SK-N-SH treated with all-trans-retinoic acid at 6 μM for 48 hours (cell line): ENCODE measurements at regions not wholly inside any gene's neighbourhood (a gene's known extent, or its start where the extent isn't known, plus 50 kb on each side); places are given as distances from the start of the nearest gene placed in this dataset.

Experiments
- ATAC-seq: fragments of 200-7000 bp; cut with Tn5 transposase; 3 replicates; pipeline ENCODE4 v1.9.1; 2020; ENCODE audit warnings: mild to moderate bottlenecking, moderate library complexity
- ARNTL ChIP-seq: fragments of 450-650 bp; formaldehyde crosslinking; IDR thresholded peaks from 2 replicates; pipeline ENCODE4 v1.5.0; 2020; ENCODE audit warnings: low read depth, mild to moderate bottlenecking, moderate library complexity, borderline replicate concordance
- BACH2 ChIP-seq: fragments of 250-450 bp; sonication (Bioruptor Pico); IDR thresholded peaks from 2 replicates; pipeline ENCODE4 v1.9.0; 2021; ENCODE audit warnings: mild to moderate bottlenecking, borderline replicate concordance
- CSDC2 ChIP-seq: fragments of 250-450 bp; sonication (Bioruptor Pico); IDR thresholded peaks from 2 replicates; pipeline ENCODE4 v1.5.0; 2020; ENCODE audit warnings: mild to moderate bottlenecking, moderate library complexity
- CSRNP3 ChIP-seq: fragments of 250-450 bp; sonication (Bioruptor Pico); IDR thresholded peaks from 2 replicates; pipeline ENCODE4 v1.5.1; 2021; ENCODE audit warnings: mild to moderate bottlenecking, moderate library complexity
- ESRRG ChIP-seq: fragments of 250-450 bp; sonication (Bioruptor Pico); IDR thresholded peaks from 2 replicates; pipeline ENCODE4 v1.6.1; 2021; ENCODE audit warnings: mild to moderate bottlenecking
- ISL1 ChIP-seq: fragments of 250-450 bp; sonication (Bioruptor Pico); IDR thresholded peaks from 2 replicates; pipeline ENCODE4 v2.1.2; 2022; ENCODE audit warnings: mild to moderate bottlenecking, moderate library complexity
- OSR1 ChIP-seq: fragments of 250-450 bp; sonication (Bioruptor Pico); IDR thresholded peaks from 2 replicates; pipeline ENCODE4 v1.8.0; 2022; ENCODE audit warnings: moderate library complexity, mild to moderate bottlenecking, inconsistent platforms
- PPARA ChIP-seq: fragments of 250-450 bp; sonication (Bioruptor Pico); IDR thresholded peaks from 2 replicates; pipeline ENCODE4 v1.5.0; 2020; ENCODE audit warnings: mild to moderate bottlenecking, borderline replicate concordance
- RARB ChIP-seq: fragments of 250-450 bp; sonication (Bioruptor Pico); IDR thresholded peaks from 2 replicates; pipeline ENCODE4 v1.8.0; 2021; ENCODE audit warnings: mild to moderate bottlenecking, moderate library complexity
- SNAI2 ChIP-seq: fragments of 250-450 bp; sonication (Bioruptor Pico); IDR thresholded peaks from 2 replicates; pipeline ENCODE4 v1.5.0; 2020; ENCODE audit warnings: mild to moderate bottlenecking, moderate library complexity
- TCF4 ChIP-seq: fragments of 250-450 bp; sonication (Bioruptor Pico); IDR thresholded peaks from 2 replicates; pipeline ENCODE4 v1.8.0; 2021; ENCODE audit warnings: mild to moderate bottlenecking, moderate library complexity, borderline replicate concordance
- TOX ChIP-seq: fragments of 250-450 bp; sonication (Bioruptor Pico); IDR thresholded peaks from 2 replicates; pipeline ENCODE4 v1.8.0; 2021; ENCODE audit warnings: mild to moderate bottlenecking, moderate library complexity, borderline replicate concordance
- TSHZ2 ChIP-seq: fragments of 250-450 bp; sonication (Bioruptor Pico); IDR thresholded peaks from 2 replicates; pipeline ENCODE4 v1.5.0; 2020; ENCODE audit warnings: mild to moderate bottlenecking, moderate library complexity
- ZC3H10 ChIP-seq: fragments of 250-450 bp; sonication (Bioruptor Pico); IDR thresholded peaks from 2 replicates; pipeline ENCODE4 v1.5.1; 2021; ENCODE audit warnings: mild to moderate bottlenecking, moderate library complexity
- ZFP3 ChIP-seq: fragments of 250-450 bp; sonication (Bioruptor Pico); IDR thresholded peaks from 2 replicates; pipeline ENCODE4 v1.5.0; 2020; ENCODE audit warnings: mild to moderate bottlenecking, moderate library complexity
- ZFP30 ChIP-seq: fragments of 450-650 bp; formaldehyde crosslinking; IDR thresholded peaks from 2 replicates; pipeline ENCODE4 v1.5.0; 2022; ENCODE audit warnings: mild to moderate bottlenecking, moderate library complexity
- ZNF565 ChIP-seq: fragments of 450-650 bp; formaldehyde crosslinking; conservative IDR thresholded peaks from 2 replicates; pipeline ENCODE4 v1.5.0; 2020; ENCODE audit warnings: low read depth, mild to moderate bottlenecking, moderate library complexity
- ZNF70 ChIP-seq: fragments of 450-650 bp; formaldehyde crosslinking; IDR thresholded peaks from 2 replicates; pipeline ENCODE4 v1.5.0; 2020; ENCODE audit warnings: mild to moderate bottlenecking, moderate library complexity
- ZNF8 ChIP-seq: fragments of 450-650 bp; formaldehyde crosslinking; IDR thresholded peaks from 2 replicates; pipeline ENCODE4 v1.5.0; 2020; ENCODE audit warnings: mild to moderate bottlenecking, moderate library complexity
- TF ChIP-seq, protein P1 (sequence below): fragments of 250-450 bp; sonication (Bioruptor Pico); IDR thresholded peaks from 2 replicates; pipeline ENCODE4 v1.8.0; 2020; ENCODE audit warnings: mild to moderate bottlenecking, moderate library complexity, borderline replicate concordance
- TF ChIP-seq, protein P2 (sequence below): fragments of 250-450 bp; sonication (Bioruptor Pico); IDR thresholded peaks from 2 replicates; pipeline ENCODE4 v1.8.0; 2021; ENCODE audit warnings: low read depth, mild to moderate bottlenecking, moderate library complexity, borderline replicate concordance

DNA sequence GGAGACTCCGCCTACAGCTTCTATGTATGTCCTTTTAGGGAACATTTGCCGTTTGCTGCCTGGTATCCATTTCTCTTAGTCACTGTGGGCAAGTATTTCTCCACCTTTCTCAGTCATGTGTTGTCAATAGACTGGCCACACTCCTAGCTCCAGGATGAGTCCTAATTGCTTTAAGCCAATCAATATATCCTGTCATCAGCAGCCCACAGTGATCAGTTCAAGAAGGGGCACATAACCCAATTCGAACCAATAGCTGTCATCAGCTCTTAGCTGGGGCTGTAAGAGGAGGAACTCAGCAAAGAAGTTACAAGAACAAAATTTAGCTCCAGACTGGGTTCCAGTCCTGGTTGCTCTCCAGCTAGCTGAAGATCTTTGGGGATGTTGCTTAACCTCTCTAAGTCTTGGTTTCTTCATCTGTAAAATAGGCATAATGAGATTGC is 70.7 kb upstream of the MAN2A1 start:
- no peak for TF ChIP-seq CSRNP3 (CRISPR knock-in tag)
- no peak for TF ChIP-seq TSHZ2
- TF ChIP-seq, protein P1, sequence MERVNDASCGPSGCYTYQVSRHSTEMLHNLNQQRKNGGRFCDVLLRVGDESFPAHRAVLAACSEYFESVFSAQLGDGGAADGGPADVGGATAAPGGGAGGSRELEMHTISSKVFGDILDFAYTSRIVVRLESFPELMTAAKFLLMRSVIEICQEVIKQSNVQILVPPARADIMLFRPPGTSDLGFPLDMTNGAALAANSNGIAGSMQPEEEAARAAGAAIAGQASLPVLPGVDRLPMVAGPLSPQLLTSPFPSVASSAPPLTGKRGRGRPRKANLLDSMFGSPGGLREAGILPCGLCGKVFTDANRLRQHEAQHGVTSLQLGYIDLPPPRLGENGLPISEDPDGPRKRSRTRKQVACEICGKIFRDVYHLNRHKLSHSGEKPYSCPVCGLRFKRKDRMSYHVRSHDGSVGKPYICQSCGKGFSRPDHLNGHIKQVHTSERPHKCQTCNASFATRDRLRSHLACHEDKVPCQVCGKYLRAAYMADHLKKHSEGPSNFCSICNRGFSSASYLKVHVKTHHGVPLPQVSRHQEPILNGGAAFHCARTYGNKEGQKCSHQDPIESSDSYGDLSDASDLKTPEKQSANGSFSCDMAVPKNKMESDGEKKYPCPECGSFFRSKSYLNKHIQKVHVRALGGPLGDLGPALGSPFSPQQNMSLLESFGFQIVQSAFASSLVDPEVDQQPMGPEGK (CRISPR knock-in tag) = no peak
- TF ChIP-seq ZFP30 (CRISPR knock-in tag) = no peak
- TF ChIP-seq OSR1 (CRISPR knock-in tag) = no peak
- TF ChIP-seq TOX = no peak
- TF ChIP-seq BACH2 (CRISPR knock-in tag) = no peak
- TF ChIP-seq ZNF8 (CRISPR knock-in tag) = no peak
- TF ChIP-seq ZFP3 (CRISPR knock-in tag) = no peak
- TF ChIP-seq TCF4 = no peak
- TF ChIP-seq ESRRG (CRISPR knock-in tag) = no peak
- no peak for TF ChIP-seq ISL1 (CRISPR knock-in tag)
- no peak for TF ChIP-seq CSDC2 (CRISPR knock-in tag)
- TF ChIP-seq ZC3H10 (CRISPR knock-in tag) = no peak
- ATAC-seq = no peak

DNA sequence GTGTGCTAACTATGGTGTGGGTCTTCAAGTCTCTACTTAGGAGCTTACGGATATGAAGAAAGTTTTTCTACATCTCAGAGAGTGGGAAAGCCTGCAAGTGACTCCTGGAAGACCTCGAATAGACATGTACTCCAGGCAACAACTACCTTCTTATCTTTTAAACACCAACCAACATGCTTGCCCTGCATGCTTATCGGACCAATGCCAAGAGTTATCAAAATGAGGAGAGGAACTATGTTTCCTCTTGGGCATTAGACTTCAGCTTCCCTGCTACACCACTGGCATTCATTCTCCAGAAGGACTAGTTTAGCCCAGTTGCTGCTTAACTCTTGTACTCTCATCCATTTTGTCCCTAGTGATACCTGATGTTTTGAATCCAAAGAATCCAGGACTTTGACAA is 74.7 kb upstream of the MAN2A1 start:
- ATAC-seq = no peak
- TF ChIP-seq TSHZ2 (no peak), ARNTL (CRISPR knock-in tag) (no peak), ZC3H10 (CRISPR knock-in tag) (no peak), ZNF8 (CRISPR knock-in tag) (no peak), CSDC2 (CRISPR knock-in tag) (no peak), ZFP30 (CRISPR knock-in tag) (no peak), ZNF70 (CRISPR knock-in tag) (no peak), CSRNP3 (CRISPR knock-in tag) (no peak)

DNA sequence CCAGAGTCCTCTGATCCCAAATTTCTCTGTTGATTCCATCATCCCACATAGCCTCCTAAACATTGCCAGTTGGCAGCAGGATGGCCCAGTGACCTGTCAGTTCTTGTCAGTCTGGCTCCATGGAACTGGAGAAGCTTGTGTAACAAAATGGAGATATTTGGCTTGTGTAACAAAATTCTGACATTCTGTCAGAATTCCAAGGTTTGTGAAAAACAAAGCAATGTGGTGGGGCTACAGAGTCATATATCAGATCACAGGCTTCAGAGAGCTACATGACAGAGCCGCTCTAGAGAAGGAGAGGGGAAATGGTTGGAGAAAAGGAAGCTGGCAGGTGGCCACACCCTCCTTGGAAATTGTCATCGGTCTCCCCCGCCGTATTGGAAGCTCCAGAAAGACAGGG is 75.4 kb upstream of the MAN2A1 start:
- ATAC-seq = no peak
- TF ChIP-seq BACH2 (CRISPR knock-in tag) (no peak), PPARA (CRISPR knock-in tag) (no peak), ZFP3 (CRISPR knock-in tag) (no peak), TOX (no peak), ZNF70 (CRISPR knock-in tag) (no peak), TCF4 (no peak), RARB (CRISPR knock-in tag) (no peak), ZFP30 (CRISPR knock-in tag) (no peak), CSRNP3 (CRISPR knock-in tag) (no peak), OSR1 (CRISPR knock-in tag) (no peak), ZNF565 (CRISPR knock-in tag) (no peak), ZC3H10 (CRISPR knock-in tag) (no peak), SNAI2 (CRISPR knock-in tag) (no peak), ISL1 (CRISPR knock-in tag) (no peak), ZNF8 (CRISPR knock-in tag) (no peak)
- TF ChIP-seq, protein P2, sequence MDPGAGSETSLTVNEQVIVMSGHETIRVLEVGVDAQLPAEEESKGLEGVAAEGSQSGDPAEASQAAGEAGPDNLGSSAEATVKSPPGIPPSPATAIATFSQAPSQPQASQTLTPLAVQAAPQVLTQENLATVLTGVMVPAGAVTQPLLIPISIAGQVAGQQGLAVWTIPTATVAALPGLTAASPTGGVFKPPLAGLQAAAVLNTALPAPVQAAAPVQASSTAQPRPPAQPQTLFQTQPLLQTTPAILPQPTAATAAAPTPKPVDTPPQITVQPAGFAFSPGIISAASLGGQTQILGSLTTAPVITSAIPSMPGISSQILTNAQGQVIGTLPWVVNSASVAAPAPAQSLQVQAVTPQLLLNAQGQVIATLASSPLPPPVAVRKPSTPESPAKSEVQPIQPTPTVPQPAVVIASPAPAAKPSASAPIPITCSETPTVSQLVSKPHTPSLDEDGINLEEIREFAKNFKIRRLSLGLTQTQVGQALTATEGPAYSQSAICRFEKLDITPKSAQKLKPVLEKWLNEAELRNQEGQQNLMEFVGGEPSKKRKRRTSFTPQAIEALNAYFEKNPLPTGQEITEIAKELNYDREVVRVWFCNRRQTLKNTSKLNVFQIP (CRISPR knock-in tag) = no peak
